H9 (cell line): ENCODE measurements at regions not wholly inside any gene's neighbourhood (a gene's known extent, or its start where the extent isn't known, plus 50 kb on each side); places are given as distances from the start of the nearest gene placed in this dataset.

Experiments used
- DNase-seq: peaks from one replicate; pipeline ENCODE4 v3.0.0-alpha.2; 2017
- H2AFZ ChIP-seq: one replicate; pipeline ENCODE4 v1.6.1; 2013; ENCODE audit warnings: mild to moderate bottlenecking, low read length, control low read depth, moderate library complexity
- H2AK5ac ChIP-seq: 2 replicates; pipeline ENCODE4 v1.6.1; 2013; ENCODE audit warnings: low read length, control low read depth, mixed read lengths; ENCODE audit not compliant: insufficient read length
- H2BK120ac ChIP-seq: one replicate; pipeline ENCODE4 v1.6.1; 2013; ENCODE audit warnings: low read depth, mild to moderate bottlenecking, low read length, control low read depth, inconsistent platforms; ENCODE audit not compliant: poor library complexity, severe bottlenecking
- H2BK12ac ChIP-seq: 2 replicates; pipeline ENCODE4 v1.6.1; 2013; ENCODE audit warnings: low read length, control low read depth, mixed read lengths, low read depth; ENCODE audit not compliant: insufficient read length
- H2BK15ac ChIP-seq: 2 replicates; pipeline ENCODE4 v1.6.1; 2013; ENCODE audit warnings: low read depth, low read length, control low read depth
- H2BK20ac ChIP-seq: one replicate; pipeline ENCODE4 v1.6.1; 2013; ENCODE audit warnings: low read depth, mild to moderate bottlenecking, low read length, control low read depth, inconsistent platforms; ENCODE audit not compliant: poor library complexity, severe bottlenecking
- H2BK5ac ChIP-seq: 2 replicates; pipeline ENCODE4 v1.6.1; 2013; ENCODE audit warnings: low read length, control low read depth, mixed read lengths; ENCODE audit not compliant: insufficient read length
- H3K14ac ChIP-seq: 2 replicates; pipeline ENCODE4 v1.6.1; 2013; ENCODE audit warnings: low read length, control low read depth; ENCODE audit not compliant: insufficient read depth
- H3K18ac ChIP-seq: 2 replicates; pipeline ENCODE4 v1.6.1; 2013; ENCODE audit warnings: low read depth, mild to moderate bottlenecking, mixed read lengths, low read length, control low read depth; ENCODE audit not compliant: insufficient read length
- H3K23ac ChIP-seq: 2 replicates; pipeline ENCODE4 v1.6.1; 2013; ENCODE audit warnings: low read length, control low read depth, mixed read lengths, low read depth; ENCODE audit not compliant: insufficient read length
- H3K23me2 ChIP-seq: 2 replicates; pipeline ENCODE4 v1.6.1; 2013; ENCODE audit warnings: low read depth, mild to moderate bottlenecking, mixed read lengths, low read length, control low read depth; ENCODE audit not compliant: insufficient read length, poor library complexity, severe bottlenecking
- H3K27ac ChIP-seq: 2 replicates; pipeline ENCODE4 v1.5.1; 2013; ENCODE audit warnings: low read length, control low read depth, mixed read lengths, low read depth; ENCODE audit not compliant: insufficient read length
- H3K27me3 ChIP-seq: 2 replicates; pipeline ENCODE4 v1.6.1; 2013; ENCODE audit warnings: low read length, control low read depth, inconsistent platforms; ENCODE audit not compliant: insufficient read depth
- H3K4ac ChIP-seq: 2 replicates; pipeline ENCODE4 v1.6.1; 2013; ENCODE audit warnings: low read depth, mild to moderate bottlenecking, control low read depth, inconsistent platforms, low read length, moderate library complexity
- H3K4me1 ChIP-seq: 2 replicates; pipeline ENCODE4 v1.6.1; 2013; ENCODE audit warnings: low read length, control low read depth, inconsistent platforms; ENCODE audit not compliant: insufficient read depth
- H3K4me2 ChIP-seq: 2 replicates; pipeline ENCODE4 v1.6.1; 2013; ENCODE audit warnings: low read length, control low read depth, mixed read lengths; ENCODE audit not compliant: insufficient read length, insufficient read depth
- H3K56ac ChIP-seq: 2 replicates; pipeline ENCODE4 v1.6.1; 2013; ENCODE audit warnings: low read depth, mild to moderate bottlenecking, mixed read lengths, low read length, control low read depth; ENCODE audit not compliant: insufficient read length
- H3K79me1 ChIP-seq: 2 replicates; pipeline ENCODE4 v1.6.1; 2013; ENCODE audit warnings: low read depth, mild to moderate bottlenecking, moderate library complexity, low read length, control low read depth, inconsistent platforms; ENCODE audit not compliant: insufficient read depth, poor library complexity, severe bottlenecking
- H3K79me2 ChIP-seq: 2 replicates; pipeline ENCODE4 v1.6.1; 2013; ENCODE audit warnings: low read length, control low read depth, inconsistent platforms; ENCODE audit not compliant: insufficient read depth
- H3K9ac ChIP-seq: 2 replicates; pipeline ENCODE4 v1.6.1; 2013; ENCODE audit warnings: low read length, control low read depth, mixed read lengths; ENCODE audit not compliant: insufficient read length; ENCODE audit errors: extremely low read depth
- H3K9me3 ChIP-seq: one replicate; pipeline ENCODE4 v1.6.1; 2013; ENCODE audit warnings: low read depth, low read length, inconsistent platforms; ENCODE audit not compliant: control insufficient read depth
- H3T11ph ChIP-seq: one replicate; pipeline ENCODE4 v1.6.1; 2013; ENCODE audit warnings: mild to moderate bottlenecking, low read length, control low read depth, inconsistent platforms
- H4K20me1 ChIP-seq: one replicate; pipeline ENCODE4 v1.6.1; 2013; ENCODE audit not compliant: control insufficient read depth, insufficient read length, insufficient read depth
- H4K5ac ChIP-seq: 2 replicates; pipeline ENCODE4 v1.6.1; 2013; ENCODE audit warnings: low read depth, mild to moderate bottlenecking, mixed read lengths, low read length, control low read depth; ENCODE audit not compliant: insufficient read length
- H4K8ac ChIP-seq: replicated peaks from 2 replicates; pipeline ENCODE4 v1.6.1; 2013; ENCODE audit warnings: low read length, control low read depth, mixed read lengths, low read depth; ENCODE audit not compliant: insufficient read length
- H4K91ac ChIP-seq: 2 replicates; pipeline ENCODE4 v1.6.1; 2013; ENCODE audit warnings: low read depth, mild to moderate bottlenecking, moderate library complexity, mixed read lengths, low read length, control low read depth; ENCODE audit not compliant: insufficient read length
- H3K27ac Mint-ChIP-seq, 3 experiments: 2 replicates in 2 of 3; 3 replicates in 1 of 3; pipeline ENCODE4 v1.8.0; 2020 to 2021; ENCODE audit warnings: mixed read lengths in 3 of 3, mild to moderate bottlenecking in 1 of 3, moderate library complexity in 1 of 3
- H3K27me3 Mint-ChIP-seq: 2 replicates; pipeline ENCODE4 v1.8.0; 2021; ENCODE audit warnings: low read depth, mild to moderate bottlenecking, moderate library complexity, mixed read lengths
- H3K36me3 Mint-ChIP-seq, 3 experiments: 2 replicates in 2 of 3; 3 replicates in 1 of 3; pipeline ENCODE4 v1.8.0; 2020 to 2021; ENCODE audit warnings: low read depth in 3 of 3, mixed read lengths in 3 of 3; ENCODE audit not compliant: insufficient read depth in 1 of 3
- H3K4me1 Mint-ChIP-seq, 2 experiments: 2 replicates each; pipeline ENCODE4 v1.8.0; 2020; ENCODE audit warnings: mixed read lengths in 2 of 2
- H3K4me3 Mint-ChIP-seq, 2 experiments: 2 replicates in 1 of 2; 3 replicates in 1 of 2; pipeline ENCODE4 v1.8.0; 2020 to 2021; ENCODE audit warnings: mild to moderate bottlenecking in 2 of 2, mixed read lengths in 2 of 2, moderate library complexity in 1 of 2
- H3K9me3 Mint-ChIP-seq, 2 experiments: 2 replicates in 1 of 2; 3 replicates in 1 of 2; pipeline ENCODE4 v1.8.0; 2020; ENCODE audit warnings: mild to moderate bottlenecking in 2 of 2, mixed read lengths in 2 of 2, moderate library complexity in 1 of 2
- WGBS: extraction: QIAGEN DNeasy Blood & Tissue Kit; methylation state at CpG from one replicate; pipeline ENCODE4 v1.1.7; 2013; ENCODE audit warnings: missing lambda C conversion rate, low lambda C conversion rate, mixed read lengths; ENCODE audit not compliant: insufficient read length; ENCODE audit errors: extremely low coverage; 5-methylcytosine and 5-hydroxymethylcytosine counted together
- TF ChIP-seq, protein P1 (sequence below): fragments of 200-600 bp; sonication (generic); conservative IDR thresholded peaks from 3 replicates; pipeline ENCODE4 v1.8.0; 2021; ENCODE audit warnings: antibody characterized with exemption, mild to moderate bottlenecking

DNA sequence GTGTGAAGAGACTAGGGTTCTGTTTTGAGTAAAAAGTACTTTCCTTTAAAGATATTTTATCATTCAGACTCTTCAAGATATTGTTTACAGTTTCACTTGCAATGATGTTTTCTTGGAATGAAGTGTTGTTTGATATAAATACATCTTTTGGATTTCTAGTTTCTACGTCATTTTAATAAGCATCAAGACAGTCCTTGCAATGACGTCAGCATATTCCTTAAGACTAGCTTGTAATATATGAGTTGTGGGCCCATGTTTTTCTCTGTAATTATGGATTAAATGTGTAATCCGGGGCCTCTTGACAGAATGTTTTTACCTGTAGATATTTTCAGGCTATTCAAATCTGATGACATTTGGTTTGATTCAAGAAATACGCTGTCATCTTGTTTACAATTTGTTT is 66.1 kb downstream of the RBMX2 start:
- Histone ChIP-seq H3K23ac (no peak overlapping the region), H2AK5ac (no peak overlapping the region), H3K79me1 (no peaks in the 10 kb centered on the region), H2BK15ac (no peak overlapping the region), H3K56ac (no peak overlapping the region), H3K14ac (no peak overlapping the region), H4K91ac (no peak overlapping the region), H2BK120ac (no peak overlapping the region), H4K5ac (no peak overlapping the region), H3K23me2 (no peaks in the 10 kb centered on the region), H3K27me3 (no peaks in the 10 kb centered on the region), H3K9ac (no peak overlapping the region), H4K8ac (no peak overlapping the region), H2AFZ (no peak overlapping the region), H3K4ac (no peak overlapping the region), H3T11ph (no peak overlapping the region), H3K79me2 (no peaks in the 10 kb centered on the region), H3K4me2 (no peak overlapping the region), H3K27ac (no peak overlapping the region), H3K9me3 (peaks cover 6% of the 10 kb centered on the region), H4K20me1 (no peaks in the 10 kb centered on the region), H2BK5ac (no peak overlapping the region), H3K18ac (no peak overlapping the region), H2BK12ac (no peak overlapping the region), H3K4me1 (no peaks in the 10 kb centered on the region), H2BK20ac (no peak overlapping the region)
- peaks cover 0 to 25% of the 10 kb centered on the region in 2 experiments; a peak in 2 of 5 replicates for H3K9me3 Mint-ChIP-seq
- H3K27me3 Mint-ChIP-seq = peaks cover 4% of the 10 kb centered on the region; the same call in 1 of the 2 replicates
- no peak overlapping the region for H3K27ac Mint-ChIP-seq
- no peak for DNase-seq
- H3K4me3 Mint-ChIP-seq = no peak overlapping the region
- WGBS = no CpG with 5 or more reads among the region's 4 CpGs
- TF ChIP-seq, protein P1, sequence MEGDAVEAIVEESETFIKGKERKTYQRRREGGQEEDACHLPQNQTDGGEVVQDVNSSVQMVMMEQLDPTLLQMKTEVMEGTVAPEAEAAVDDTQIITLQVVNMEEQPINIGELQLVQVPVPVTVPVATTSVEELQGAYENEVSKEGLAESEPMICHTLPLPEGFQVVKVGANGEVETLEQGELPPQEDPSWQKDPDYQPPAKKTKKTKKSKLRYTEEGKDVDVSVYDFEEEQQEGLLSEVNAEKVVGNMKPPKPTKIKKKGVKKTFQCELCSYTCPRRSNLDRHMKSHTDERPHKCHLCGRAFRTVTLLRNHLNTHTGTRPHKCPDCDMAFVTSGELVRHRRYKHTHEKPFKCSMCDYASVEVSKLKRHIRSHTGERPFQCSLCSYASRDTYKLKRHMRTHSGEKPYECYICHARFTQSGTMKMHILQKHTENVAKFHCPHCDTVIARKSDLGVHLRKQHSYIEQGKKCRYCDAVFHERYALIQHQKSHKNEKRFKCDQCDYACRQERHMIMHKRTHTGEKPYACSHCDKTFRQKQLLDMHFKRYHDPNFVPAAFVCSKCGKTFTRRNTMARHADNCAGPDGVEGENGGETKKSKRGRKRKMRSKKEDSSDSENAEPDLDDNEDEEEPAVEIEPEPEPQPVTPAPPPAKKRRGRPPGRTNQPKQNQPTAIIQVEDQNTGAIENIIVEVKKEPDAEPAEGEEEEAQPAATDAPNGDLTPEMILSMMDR = no peak
- H3K4me1 Mint-ChIP-seq = no peaks in the 10 kb centered on the region
- no peaks in the 10 kb centered on the region for H3K36me3 Mint-ChIP-seq
